ENCODE measurements at regions not wholly inside any gene's neighbourhood (a gene's known extent, or its start where the extent isn't known, plus 50 kb on each side); places are given as distances from the start of the nearest gene placed in this dataset.
"Not testable (repeated sequence)": the region's sequence is repeated elsewhere in the genome, so short reads cannot be mapped to it uniquely, and the experiment has no call there.

DNA sequence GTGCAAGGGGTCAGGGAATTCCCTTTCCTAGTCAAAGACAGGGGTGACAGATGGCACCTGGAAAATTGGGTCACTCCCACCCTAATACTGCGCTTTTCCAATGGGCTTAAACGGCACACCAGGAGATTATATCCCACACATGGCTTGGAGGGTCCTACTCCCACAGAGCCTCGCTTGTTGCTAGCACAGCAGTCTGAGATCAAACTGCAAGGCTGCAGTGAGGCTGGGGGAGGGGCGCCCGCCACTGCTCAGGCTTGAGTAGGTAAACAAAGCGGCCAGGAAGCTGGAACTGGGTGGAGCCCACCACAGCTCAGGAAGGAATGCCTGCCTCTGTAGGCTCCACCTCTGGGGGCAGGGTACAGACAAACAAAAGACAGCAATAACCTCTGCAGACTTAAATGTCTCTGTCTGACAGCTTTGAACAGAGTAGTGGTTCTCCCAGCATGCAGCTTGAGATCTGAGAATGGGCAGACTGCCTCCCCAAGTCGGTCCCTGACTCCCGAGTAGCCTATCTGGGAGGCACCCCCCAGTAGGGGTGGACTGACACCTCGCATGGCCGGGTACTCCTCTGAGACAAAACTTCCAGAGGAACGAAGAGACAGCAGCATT is 1388.7 kb upstream of the EYS start:
- not testable (repeated sequence) for DNase-seq (ENCODE audit: low spot score)

DNA sequence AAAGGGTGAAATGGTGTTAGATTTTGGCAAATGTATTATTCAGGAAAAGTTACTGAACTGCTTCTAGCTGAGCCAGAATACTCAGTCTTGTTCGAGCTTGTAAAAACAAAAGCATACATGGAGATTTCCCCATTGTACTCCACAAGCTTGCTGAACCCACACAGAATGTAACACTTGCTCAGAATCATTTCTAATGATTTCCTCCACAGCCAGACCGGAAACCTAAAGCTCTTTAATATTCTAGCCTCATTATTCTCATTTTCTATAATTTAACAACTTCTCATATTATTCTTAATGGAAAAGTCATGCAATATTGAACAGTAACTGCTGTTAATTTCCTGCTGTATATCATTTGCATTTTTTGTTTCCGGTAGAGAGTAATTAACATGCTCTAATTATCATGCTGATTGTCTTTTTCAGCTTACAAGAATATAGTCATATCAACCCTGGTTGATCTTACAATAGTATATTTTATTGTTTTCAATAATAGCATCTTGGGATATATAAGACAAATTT is 1387.5 kb upstream of the EYS start:
- no peak for DNase-seq (ENCODE audit: low spot score)

- no peak for DNase-seq (ENCODE audit: low spot score)
Measured at GRCh38 chr6:67073938-67074337, 1366.9 kb upstream of the EYS start.

- DNase-seq (ENCODE audit: low spot score), result no peak
Measured at GRCh38 chr6:67068781-67069180, 1361.8 kb upstream of the EYS start.

GRCh38 chr6:67064323-67064722 is 1357.3 kb upstream of the EYS start:
- DNase-seq (ENCODE audit: low spot score), result no peak

DNA sequence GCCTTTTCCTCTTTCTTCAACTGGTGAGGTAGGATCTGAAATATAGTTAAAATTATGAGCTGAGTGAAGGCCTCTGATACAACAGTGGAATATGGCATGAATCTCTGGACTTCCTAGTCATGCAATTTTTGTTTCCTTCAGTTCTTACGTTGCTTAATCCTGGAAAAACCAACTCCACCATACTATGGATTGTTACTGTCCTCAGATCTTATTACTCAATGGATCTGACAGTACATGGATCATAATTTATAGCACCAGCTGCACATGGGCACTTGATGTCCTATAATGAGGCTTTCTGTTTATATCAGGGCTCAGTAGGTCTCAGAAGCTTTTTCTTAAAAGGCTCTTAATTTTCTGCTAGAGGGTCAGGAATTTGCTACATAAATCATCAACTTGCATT is 1341.0 kb upstream of the EYS start:
- DNase-seq (ENCODE audit: low spot score), result no peak

DNA sequence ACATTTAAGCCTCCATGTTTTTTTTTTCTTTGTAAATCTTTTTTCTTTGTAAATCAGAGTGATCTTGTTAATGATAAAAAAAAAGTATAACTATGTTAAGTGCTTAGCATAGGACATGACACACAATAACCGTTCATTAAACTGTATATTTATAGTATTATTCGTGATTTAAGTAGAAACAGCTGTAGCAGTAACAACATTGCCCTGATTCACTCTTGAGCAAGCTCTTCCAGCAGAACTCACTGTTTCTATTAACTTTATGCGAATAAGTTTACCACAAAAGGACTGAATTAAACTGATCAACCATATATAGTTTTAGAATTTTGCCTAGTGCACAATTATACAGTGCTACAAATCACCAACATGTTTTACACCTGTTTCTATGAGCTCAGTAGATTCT is 1338.0 kb upstream of the EYS start:
- no peak for DNase-seq (ENCODE audit: low spot score)

GRCh38 chr6:67031451-67031850 is 1324.4 kb upstream of the EYS start:
- DNase-seq (ENCODE audit: low spot score), result no peak

DNA sequence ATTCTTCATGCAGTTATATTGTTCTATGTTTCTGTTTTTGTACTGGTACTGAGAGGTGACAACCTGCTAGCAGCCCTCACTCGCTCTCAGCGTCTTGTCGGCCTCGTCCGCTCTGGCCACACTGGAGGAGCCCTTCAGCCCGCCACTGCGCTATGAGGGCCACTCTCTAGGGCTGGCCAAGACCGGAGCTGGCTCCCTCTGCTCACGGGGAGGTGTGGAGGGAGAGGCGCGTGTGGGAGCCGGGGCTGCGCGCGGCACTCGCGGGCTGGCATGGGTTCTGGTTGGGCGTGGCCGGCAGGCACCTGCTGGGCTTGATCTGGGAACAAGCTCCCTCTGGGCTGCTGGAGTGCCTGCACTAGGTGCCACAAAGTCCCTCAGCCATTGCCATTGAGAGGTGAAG is 1323.8 kb upstream of the EYS start:
- no peak for DNase-seq (ENCODE audit: low spot score)

GRCh38 chr6:67016921-67017460 is 1310.0 kb upstream of the EYS start:
- DNase-seq (ENCODE audit: low spot score), result no peak

- DNase-seq (ENCODE audit: low spot score), result no peak
Measured at GRCh38 chr6:67011441-67011840, 1304.4 kb upstream of the EYS start.

GRCh38 chr6:67009818-67010217 is 1302.8 kb upstream of the EYS start:
- DNase-seq (ENCODE audit: low spot score), result no peak

GRCh38 chr6:67003844-67004243 is 1296.8 kb upstream of the EYS start:
- no peak for DNase-seq (ENCODE audit: low spot score)

DNA sequence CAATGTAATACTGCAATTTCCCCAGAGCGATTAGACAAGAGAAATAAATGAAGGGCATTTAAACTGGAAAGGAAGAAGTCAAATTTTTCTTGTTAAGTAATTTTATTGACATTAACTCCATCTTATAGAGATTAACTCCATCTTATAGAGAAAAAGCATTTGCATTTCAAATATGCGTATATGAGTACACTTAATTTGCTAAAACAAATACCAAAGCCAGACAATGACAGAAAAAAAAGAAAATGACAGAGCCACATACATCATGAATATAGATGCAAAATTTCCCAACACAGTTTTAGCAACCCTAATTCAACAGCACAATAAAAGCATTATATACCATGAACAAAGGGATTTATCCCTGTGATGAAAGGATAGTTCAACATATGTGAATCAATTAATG is 1293.1 kb upstream of the EYS start:
- no peak for DNase-seq (ENCODE audit: low spot score)

DNA sequence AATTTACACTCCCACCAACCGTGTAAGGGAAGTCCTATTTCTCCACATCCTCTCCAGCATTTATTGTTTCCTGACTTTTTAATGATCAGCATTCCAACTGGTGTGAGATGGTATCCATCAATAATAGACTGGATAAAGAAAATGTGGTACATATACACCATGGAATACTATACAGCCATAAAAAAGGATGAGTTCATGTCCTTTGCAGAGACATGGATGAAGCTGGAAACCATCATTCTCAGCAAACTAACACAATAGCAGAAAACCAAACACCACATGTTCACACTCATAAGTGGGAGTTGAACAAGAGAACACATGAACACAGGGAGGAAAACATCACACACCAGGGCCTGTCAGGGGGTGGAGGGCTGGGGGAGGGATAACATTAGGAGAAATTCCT is 1290.6 kb upstream of the EYS start:
- DNase-seq (ENCODE audit: low spot score), result not testable (repeated sequence)

GRCh38 chr6:66995669-66996068 is 1288.6 kb upstream of the EYS start:
- DNase-seq (ENCODE audit: low spot score), result no peak

DNA sequence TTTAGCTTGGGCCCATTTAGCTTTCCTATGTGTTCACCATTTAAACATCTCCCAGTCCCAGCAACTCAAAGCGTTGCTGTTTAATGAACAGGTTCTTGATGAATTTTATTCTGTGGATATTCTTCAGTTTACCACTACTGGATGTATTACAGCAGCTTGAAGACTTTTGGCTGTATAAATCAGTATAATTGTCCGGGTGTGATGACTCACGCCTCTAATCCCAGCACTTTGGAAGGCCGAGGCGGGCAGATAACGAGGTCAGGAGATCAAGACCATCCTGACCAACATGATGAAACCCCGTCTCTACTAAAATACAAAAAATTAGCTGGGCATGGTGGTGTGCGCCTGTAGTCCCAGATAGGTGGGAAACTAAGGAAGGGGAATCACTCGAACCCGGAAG is 1286.7 kb upstream of the EYS start:
- DNase-seq (ENCODE audit: low spot score), result peak; percentile 38

- DNase-seq (ENCODE audit: low spot score), result peak; percentile 10
Measured at GRCh38 chr6:66993272-66993671, 1286.2 kb upstream of the EYS start.

DNA sequence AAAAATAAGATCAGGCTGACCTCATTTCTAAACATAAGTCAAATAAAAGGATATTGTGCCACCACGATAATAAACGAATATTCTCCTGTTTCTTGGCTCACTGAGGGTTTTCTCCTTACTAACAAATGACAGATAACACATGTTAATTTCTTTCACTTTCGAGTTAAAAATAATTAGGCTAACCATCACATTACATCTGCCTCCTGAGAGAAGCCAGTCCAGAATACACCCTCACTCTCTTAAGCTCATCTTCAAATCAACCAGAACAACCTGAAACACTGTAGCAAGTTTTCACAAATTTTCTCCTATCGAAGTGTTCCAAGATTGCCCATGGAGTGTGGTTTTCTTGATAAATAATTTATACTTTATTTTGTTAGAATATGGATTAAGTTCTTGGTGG is 1285.6 kb upstream of the EYS start:
- no peak for DNase-seq (ENCODE audit: low spot score)

- DNase-seq (ENCODE audit: low spot score), result no peak
Measured at GRCh38 chr6:66986940-66987339, 1279.9 kb upstream of the EYS start.

DNA sequence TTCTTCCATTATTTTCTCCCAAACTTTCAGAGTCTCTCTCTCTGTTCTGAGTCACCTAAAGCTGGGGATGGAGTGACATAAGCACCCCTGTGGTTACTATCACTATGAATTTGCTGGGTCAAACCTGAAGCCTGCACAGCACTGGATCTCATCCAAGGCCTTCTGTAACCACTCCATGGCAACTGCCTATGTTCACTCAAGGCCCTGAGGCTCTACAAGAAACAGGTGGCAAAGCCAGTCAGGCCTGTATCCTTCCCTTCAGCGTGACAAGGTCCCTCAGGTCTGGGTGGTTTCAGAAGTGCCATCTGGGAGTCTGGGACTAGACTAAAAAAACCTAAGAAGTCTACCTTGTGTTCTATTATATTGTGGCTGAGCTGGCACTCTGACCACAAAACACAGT is 1278.8 kb upstream of the EYS start:
- no peak for DNase-seq (ENCODE audit: low spot score)

DNA sequence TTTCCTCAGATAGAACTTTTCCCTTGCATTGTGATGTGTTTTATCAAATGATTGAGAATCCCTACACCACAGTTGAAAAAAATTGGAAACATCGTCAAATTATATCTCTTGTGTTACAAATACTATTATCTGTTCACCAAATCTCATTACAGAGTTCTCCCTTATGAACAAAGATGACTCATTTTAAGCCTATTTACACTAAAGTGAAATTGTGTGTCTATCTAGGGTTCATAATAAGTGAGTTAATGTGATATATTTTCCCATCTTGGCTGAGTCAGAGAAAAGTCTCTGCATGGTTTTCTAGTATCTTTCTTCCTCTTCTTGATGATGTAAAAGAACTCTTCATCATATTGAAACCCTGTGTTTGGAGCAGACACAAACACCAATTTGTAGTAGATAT is 1263.3 kb upstream of the EYS start:
- DNase-seq (ENCODE audit: low spot score), result no peak

DNA sequence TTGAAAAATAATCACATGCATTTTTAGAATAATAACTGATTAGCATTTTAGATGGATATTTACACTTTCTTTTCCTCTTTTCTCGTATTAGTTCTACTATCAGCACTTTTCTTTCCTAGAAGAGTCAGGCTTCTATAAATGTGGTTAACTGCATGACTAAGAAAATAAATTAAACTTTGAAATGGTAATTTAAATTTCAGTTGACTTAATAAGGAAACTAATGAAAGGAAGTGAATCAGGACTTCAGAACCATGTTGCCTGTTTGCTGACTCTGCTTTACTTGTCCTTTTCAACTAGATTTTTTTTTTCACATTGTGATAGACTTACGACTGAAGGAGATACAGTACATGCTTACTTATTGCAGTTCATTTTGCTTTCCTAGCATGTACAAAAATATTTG is 1258.2 kb upstream of the EYS start:
- DNase-seq (ENCODE audit: low spot score), result no peak

GRCh38 chr6:66964216-66964615 is 1257.2 kb upstream of the EYS start:
- DNase-seq (ENCODE audit: low spot score), result no peak
